Hematopoietic multipotent progenitor cell (in vitro differentiated cells): ENCODE measurements at regions not wholly inside any gene's neighbourhood (a gene's known extent, or its start where the extent isn't known, plus 50 kb on each side); places are given as distances from the start of the nearest gene placed in this dataset.
"Not testable (repeated sequence)": the region's sequence is repeated elsewhere in the genome, so short reads cannot be mapped to it uniquely, and the experiment has no call there.

Experiments
- DNase-seq, 3 donors: peaks; one replicate each; pipeline ENCODE4 v3.0.0-alpha.2; 2011 to 2015; ENCODE audit warnings: low read depth in 2 of 3, low spot score in 2 of 3

DNA sequence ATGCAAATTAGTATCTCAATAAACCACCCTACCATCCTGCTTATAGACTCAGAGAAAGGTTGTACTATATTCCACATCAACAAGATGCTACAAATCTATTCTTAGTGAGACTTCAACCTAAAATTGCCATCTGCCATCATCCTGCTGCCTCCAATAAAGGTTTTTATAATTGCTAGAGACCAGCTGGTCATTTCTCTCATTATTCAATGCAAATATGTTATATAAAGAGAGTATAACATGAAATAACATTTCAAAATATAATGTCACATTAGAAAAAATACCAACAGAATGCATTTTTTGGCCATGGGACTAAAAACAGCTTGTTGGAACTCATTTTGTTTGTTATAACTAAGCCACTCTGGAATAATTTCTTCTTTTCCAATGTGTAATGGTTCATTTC, 247.3 kb downstream of the LRIG3 start:
- DNase-seq: no peak

DNA sequence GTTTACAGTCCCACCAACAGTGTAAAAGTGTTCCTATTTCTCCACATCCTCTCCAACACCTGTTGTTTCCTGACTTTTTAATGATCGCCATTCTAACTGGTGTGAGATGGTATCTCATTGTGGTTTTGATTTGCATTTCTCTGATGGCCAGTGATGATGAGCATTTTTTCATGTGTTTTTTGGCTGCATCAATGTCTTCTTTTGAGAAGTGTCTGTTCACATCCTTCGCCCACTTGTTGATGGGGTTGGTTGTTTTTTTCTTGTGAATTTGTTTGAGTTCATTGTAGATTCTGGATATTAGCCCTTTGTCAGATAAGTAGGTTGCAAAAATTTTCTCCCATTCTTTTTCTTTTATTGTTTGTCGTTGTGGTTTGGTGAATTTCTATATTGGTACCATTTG, 242.5 kb downstream of the LRIG3 start:
- DNase-seq: not testable (repeated sequence)

DNA sequence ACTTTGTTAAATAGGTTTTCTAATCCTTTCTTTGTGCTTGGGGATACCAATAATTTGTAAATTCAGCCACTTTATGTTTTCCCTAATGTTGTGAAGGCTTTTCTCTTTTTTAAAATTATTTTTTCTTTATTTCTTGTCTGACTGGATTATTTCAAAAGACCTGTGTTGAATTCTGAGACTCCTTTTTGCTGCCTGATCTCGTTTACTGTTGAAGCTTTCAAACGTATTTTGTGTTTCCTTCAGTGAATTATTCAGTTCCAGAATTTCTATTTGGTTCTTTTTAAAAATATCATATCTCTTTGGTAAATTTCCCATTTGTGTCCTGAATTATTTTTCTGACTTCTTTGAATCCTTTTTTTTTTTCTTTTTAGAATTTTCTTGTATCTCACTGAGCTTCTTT, 241.6 kb downstream of the LRIG3 start:
- DNase-seq: no peak

DNA sequence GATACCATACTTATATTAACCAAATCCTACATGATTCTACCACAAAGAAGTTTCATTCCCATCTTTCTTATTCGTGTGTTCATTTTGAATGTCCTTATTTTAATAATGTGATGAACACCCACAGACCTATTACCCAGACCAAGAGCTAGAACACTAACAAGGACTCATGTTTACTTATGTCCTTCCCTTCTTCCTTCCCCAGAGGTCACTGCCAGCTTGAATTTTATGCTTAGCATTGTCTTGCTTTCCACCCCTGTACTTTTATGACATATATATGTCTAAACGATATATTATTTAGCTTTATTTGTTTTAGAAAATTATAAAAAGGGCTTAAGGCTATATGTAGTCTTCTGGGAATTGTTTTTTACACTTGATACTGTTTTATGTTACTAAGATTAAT, 238.6 kb downstream of the LRIG3 start:
- no peak for DNase-seq

DNA sequence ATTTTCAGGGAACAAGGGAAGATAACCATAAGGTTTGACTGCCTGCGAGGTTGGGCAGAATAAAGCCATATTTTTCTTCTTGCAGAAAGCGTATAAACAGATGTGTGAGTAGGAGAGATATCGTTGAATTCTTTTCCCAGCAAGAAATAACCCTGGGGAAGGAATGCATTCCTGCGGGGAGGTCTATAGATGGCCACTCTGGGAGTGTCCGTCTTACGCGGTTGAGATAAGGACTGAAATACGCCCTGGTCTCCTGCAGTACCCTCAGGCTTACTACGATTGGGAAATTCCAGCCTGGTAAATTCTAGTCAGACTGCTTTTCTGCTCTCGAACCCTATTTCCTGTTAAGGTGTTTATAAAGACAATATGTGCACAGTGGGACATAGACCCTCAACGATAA, 225.0 kb downstream of the LRIG3 start:
- DNase-seq: no peak

DNA sequence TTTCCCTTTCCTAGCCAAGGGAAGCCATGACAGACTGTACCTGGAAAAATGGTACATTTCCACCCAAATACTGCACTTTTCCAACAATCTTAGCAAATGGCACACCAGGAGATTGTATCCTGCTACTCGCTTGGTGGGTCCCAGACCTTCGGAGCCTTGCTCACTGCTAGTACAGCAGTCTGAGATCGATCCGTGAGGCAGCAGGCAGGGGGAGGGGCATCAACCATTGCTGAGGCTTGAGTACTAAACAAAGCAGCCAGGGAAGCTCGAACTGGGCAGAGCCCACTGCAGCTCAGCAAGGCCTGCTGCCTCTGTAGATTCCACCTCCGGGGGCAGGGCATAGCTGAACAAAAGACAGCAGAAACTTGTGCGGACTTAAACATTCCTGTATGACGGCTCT, 218.8 kb downstream of the LRIG3 start:
- DNase-seq: no peak

DNA sequence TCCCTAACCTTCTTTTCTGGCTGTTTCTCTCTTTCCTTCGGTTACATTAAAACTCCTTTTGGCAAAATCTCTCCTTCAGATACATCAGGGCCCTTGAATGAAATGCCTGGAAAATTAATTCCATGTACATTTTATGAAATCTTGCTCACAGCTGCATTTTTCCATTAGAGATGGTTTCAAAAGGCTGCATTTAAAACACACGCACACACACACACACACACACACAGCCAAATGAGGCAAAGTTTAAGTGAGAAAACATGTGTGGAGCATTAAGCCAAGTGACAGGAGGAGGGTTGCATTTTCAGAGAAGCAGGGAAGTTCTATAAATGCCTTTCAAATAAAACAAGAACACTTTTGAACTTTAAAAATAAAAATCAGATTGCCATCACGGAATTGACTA, 216.4 kb downstream of the LRIG3 start:
- DNase-seq: no peak

DNA sequence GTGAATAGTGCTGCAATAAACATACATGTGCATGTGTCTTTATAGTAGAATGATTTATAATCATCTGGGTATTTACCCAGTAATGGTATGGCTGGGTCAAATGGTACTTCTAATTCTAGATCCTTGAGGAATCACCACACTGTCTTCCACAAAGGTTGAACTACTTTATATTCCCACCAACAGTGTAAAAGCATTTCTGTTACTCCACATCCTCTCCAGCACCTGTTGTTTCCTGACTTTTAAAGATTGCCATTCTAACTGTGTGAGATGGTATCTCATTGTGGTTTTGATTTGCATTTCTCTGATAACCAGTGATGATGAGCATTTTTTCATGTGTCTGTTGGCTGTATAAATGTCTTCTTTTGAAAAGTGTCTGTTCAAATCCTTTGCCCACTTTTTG, 215.5 kb downstream of the LRIG3 start:
- DNase-seq: not testable (repeated sequence)

DNA sequence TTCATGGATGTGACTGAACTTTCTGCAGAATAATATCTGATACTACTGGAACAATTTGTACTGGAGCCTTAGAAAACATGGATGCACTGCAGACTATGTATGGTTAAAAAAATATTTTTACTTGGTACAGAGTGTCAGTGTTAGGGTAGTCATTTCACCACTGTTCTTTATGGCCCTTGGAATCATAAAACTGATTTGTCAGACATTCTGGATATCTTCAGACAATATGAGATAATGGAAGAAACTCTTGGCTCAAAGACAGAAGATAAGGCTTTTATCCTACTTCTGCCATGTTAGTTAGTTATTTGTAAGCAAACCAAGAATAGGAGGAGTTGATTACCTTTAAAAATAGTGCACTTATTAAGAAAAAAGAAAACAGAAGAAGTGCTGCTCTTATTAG, 209.4 kb downstream of the LRIG3 start:
- no peak for DNase-seq

DNA sequence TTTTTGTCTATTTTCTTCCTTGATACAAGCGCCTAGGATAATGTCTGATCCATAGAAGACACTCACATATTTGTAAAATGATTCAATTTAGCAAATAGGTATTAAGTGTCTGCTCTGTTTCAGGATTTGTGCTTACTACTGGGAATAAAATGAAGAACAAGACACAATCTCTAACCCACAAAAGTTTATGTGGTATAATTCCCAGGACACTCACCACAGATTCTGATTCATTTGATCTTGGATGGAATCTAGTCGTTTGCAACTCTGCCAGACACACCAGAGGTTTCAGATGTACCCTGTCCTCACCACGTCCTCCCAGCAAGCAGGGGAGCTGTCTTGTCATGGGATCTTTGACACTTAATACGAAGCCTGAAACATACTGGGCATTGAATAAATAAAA, 208.3 kb downstream of the LRIG3 start:
- DNase-seq: no peak

DNA sequence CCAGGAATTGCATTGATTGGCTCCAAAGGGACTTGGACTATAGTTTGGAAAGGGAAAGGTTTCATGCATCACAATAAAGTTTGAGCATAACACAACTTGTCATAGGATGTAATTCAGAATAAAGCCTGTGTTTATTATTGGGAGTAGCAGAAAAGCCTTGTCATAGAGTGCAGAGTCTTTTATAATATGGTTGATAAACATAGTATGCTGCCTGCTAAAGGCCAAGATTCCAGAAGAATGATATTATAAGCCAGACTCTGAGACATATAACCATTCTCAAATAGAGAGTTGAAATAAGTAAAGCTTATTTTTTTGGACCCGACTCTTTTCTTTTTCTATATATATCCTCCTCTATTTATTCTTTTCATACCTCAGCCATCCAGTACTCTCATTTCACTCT, 207.3 kb downstream of the LRIG3 start:
- DNase-seq: no peak

DNA sequence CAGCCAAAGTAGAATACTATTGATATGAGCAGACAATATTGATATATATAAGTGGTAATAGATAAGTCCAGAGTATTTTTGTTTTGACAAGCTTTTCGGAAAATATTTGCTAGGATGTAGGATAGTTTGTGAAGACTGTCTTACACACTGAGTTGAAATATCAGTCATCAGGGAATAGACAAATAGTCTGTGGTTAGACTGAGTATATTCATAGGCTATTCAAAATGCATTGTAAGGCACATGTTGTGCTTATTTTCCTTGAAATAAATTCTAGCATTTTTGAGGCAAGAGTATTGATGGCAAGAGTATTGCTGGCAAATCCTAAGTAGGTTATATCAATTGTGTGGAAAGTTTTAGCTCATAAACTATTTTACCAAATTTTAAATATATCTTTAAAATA, 201.1 kb downstream of the LRIG3 start:
- DNase-seq: no peak

DNA sequence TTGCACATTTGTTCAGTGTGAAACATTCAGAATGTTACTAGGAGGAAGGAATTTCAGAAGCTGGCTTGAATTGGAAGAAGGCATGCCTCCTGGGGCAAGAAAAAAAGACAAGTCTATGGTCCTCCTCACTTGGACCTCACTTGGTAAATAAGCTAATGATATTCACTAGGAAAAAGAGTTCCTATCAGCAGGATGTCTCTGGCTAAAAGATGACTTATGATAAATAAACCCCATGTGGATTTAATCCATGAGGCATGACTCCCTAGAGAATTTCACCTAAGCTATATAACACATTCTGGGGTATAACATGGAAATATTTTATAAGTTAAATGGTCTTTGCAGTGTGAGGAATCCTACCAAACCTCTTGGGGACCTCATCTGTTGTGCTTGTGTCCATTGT, 199.9 kb downstream of the LRIG3 start:
- no peak for DNase-seq

DNA sequence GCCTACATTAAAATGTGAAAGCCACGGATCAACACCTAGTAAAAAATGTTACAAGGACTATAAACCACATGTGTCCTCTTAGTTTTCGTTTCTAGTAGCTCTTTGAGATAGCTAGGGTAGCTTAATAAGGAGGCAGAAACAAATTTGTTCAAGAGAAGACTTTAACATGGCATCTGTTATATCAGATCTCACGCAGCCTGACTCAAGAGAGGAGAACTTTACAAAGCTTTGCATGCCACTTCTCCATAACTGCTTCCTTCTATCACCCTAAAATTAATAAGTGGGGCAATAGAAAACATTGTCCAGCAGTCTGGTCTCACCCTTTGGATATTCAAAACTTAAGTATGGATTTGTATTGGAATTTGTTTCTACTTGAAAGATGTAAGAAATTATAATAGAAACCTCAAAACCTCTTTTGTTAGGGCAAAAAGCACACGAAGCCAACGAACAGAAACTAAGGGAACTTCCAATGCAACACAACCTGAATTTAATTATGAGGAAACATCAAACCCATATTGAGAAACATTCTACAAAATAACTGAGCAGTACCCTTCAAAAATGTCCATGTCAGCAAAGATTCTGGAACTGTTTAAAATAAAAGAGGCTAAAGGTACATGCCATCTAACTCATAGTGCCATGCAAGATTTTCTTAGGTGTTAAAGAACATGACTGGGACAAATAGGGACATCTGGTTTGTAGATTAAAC, 194.8 kb downstream of the LRIG3 start:
- no peak for DNase-seq

DNA sequence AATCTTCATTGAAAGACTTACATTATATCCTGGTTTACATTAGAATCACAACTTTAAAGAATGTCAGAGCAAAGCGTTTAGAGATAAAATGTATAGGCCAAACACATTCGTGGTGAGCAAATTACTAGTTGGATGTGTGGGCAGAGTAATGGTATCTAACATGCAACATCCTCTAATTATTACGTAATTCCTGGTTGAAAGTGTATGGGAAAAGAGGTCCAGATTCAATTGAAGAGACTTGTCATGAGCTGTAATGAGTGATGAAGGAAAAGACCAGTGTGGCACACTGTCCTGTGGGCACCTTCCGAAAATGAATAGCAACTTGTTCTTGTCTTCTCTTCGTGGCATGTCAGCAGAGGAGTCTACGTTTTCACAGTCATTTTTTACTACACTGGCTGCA, 192.8 kb downstream of the LRIG3 start:
- DNase-seq: no peak

DNA sequence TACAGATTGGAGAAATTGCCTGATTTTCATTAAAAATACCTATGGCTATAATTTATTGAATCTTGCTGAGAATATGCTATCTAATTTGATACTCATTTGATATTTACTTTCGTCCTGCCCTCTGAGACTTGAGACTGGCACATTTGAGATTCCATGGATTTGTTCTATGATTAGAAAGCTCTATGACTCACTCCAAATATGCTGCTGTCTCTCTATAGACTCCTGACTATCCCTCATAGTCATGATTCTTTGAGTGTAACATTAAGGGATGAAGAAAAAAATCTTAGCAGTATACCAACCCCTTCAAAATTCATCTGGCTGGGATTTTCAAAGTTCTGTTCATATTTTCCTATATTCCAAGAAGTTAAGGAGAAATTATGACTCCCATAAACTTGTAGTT, 191.9 kb downstream of the LRIG3 start:
- no peak for DNase-seq

DNA sequence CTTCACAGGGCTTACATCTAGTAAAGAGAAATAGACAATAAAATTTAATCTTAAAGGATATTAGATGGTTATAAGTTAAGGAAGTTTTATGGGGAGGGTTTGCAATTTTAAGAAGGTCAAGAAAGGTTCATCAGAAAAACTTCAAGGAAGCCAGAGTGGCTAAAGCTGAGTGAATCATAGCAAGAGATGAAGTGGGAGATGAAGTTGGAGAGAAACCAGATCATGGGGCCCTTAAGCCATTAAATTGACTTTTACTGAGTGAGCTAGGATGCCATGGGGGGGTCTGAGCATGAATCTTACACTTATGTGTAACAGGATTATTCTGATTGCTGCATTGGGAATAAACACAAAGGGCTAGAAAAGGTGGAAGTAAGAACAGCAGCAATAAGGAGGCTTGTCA, 189.2 kb downstream of the LRIG3 start:
- DNase-seq: no peak

DNA sequence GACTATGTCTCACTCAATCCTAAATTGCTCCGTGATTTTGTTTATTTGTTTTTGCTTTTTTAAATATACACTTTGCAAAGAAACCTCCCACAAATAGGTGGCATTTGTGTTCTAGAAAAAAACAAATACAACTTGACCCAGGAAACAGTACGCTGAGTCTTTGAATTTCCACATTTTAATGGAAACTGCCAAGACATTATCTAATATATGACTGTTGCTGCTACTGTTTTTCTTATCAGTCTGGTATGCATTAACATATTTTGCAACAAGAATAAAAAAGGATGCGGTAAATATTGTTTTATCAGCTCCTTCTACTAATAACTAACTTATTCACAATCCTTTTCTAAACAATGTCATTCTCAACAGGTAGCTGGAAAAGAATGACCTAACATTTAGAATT, 187.4 kb downstream of the LRIG3 start:
- no peak for DNase-seq

DNA sequence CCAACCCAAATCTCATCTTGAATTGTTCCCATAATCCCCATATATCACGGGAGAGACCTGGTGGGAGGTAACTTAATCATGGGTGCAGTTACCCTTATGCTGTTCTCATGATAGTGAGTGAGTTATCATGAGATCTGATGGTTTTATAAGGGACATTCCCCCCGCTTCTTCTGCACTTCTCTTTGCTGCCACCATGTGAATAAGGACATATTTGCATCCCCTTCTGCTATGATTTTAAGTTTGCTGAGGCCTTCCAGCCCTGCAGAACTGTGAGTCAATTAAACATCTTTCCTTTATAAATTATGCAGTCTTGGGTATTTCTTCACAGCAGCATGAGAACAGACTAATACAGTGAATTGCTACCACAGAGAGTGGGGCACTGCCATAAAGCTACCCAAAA, 179.1 kb downstream of the LRIG3 start:
- DNase-seq: no peak

DNA sequence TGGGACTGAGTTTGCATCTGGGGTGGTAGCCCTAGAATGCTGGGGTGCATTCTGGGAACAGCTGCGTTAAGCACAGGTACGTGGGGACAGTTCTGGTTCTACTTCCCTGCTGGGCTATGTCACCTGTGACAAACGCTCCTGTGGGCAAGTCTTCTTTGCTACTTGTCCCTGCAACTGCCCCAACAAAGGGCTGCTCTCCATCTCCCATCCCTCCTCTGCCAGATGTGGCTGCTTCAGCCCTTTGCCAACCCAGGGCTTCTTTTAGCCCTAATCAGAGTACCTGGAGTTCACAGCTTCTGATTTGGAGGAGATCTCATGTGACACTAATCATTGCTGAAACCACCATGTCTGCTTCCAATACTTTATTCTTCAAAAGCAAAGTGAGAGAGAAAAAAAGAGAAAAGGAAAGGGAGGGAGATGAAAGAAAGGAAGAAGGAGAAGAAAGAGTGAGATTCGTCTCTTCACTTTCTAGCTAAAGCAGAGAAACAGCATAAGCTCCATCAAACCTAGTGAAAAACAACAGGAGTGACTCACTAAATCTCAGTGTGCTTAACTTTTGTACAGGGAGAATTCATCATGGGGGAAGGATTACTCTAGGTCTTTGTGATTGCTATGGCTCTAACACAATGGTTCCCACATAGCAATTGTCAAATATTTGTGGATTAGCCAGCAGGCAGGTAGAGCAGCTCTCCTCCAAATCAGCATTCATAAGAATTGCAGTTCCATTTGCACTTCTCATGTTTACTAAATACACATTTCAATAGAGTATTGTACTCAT, 174.8 kb downstream of the LRIG3 start:
- no peak for DNase-seq

DNA sequence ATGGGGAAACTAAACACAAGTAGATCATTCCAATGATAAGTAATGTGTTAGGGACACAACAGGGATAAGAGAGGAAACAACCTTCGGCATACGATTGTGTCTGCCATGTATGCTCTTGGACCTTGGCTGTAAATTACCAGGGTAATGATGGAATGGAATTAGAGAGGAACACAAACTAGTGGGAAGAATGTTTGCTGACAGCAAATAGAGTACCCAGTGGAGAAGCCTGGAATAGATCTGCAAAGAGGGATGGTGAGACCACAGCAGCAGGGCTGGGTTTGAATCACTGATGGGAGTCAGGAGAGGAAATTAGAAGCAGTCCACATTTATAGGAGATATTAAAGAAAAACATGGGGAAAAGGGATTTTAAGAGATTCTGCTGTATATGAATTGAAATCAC, 172.8 kb downstream of the LRIG3 start:
- DNase-seq: no peak

DNA sequence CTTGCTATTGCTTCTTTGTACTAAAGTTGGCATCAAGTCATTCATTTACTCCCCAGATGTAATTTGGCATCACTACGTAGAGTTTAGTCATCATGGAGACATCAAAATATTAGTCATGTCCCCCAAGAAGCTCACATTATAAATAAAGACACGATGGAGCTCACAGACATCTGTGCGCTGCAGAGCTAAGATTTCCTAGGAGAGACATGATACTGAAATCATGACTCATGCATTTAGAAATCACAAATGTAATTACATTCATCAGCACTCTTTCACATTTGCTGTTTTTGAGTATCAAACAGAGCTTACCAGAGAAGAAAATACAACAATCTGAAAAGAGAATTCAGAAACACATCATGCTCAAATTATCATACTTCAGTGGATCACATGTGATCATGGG, 169.8 kb downstream of the LRIG3 start:
- DNase-seq: no peak

DNA sequence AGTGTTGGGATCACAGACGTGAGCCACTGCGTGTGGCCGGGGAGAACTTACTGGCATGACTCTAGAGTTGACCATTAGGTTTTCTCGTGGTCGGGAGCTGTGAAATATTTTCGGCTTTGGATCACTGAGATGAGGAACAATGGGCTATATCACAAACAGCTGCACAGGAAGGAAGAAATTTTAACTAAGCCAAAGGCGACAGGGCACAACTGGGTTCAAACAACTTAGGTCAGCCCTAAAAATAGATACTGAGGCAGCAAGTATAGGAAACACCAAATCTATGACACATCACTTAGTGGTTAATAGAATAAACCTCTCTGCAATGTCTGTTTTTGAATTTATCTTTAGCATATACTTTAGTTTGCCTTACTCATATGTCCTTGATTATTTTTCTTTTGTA, 162.9 kb downstream of the LRIG3 start:
- no peak for DNase-seq
